ENCODE measurements at regions not wholly inside any gene's neighbourhood (a gene's known extent, or its start where the extent isn't known, plus 50 kb on each side); places are given as distances from the start of the nearest gene placed in this dataset.

- dilution Hi-C loops (cut with MboI; ENCODE audit: extremely low pct_ligation_motif_present, low sequenced_read_pairs), result no loop called here
- Histone ChIP-seq H3K9me1 (replicated peaks; ENCODE audit: control insufficient read depth, extremely low read depth, insufficient read depth, low read length) (no peaks in the 10 kb centered on the region), H3K27ac (ENCODE audit: insufficient read depth, low read depth, low read length) (no peak overlapping the region), H3K79me2 (ENCODE audit: control insufficient read depth, insufficient read depth, low read length) (no peaks in the 10 kb centered on the region), H3K9me3 (replicated peaks; ENCODE audit: control insufficient read depth, insufficient read depth, low read length) (no peaks in the 10 kb centered on the region), H3K9ac (replicated peaks; ENCODE audit: extremely low read depth, insufficient read depth, low read length) (no peak overlapping the region), H3K4me3 (replicated peaks in 1 of 3; ENCODE audit: insufficient read depth in 1 of 3, low read depth in 1 of 3, low read length in 3 of 3) (no peak overlapping the region), H2AFZ (ENCODE audit: low read depth, low read length) (no peak overlapping the region), H4K20me1 (replicated peaks; ENCODE audit: control insufficient read depth, extremely low read depth, insufficient read depth, low read length) (no peaks in the 10 kb centered on the region), H3K36me3 (ENCODE audit: control insufficient read depth in 2 of 2, extremely low read depth in 1 of 2, insufficient read depth in 2 of 2, low read length in 2 of 2) (no peaks in the 10 kb centered on the region), H3K4me2 (ENCODE audit: insufficient read depth, low read length) (no peak overlapping the region), H3K27me3 (ENCODE audit: control insufficient read depth in 2 of 2, insufficient read depth in 2 of 2, low read length in 2 of 2) (no peaks in the 10 kb centered on the region), H3K4me1 (ENCODE audit: control insufficient read depth, extremely low read depth, insufficient read depth, low read length) (no peaks in the 10 kb centered on the region)
- FAIRE-seq, result no peak
- intact Hi-C loops (cut with micrococcal nuclease), result no loop called here
- ChIA-PET POLR2A (no interaction called here), CTCF (no interaction called here)
- DNase-seq (ENCODE audit: low read depth, low spot score), result no peak
- TF ChIP-seq MAX (IDR thresholded peaks at IDR 0.05; ENCODE audit: insufficient read depth, insufficient read length), result no peak
- no peak for TF ChIP-seq GATA2 (IDR thresholded peaks at IDR 0.05; ENCODE audit: insufficient read depth, insufficient read length, low read depth, low read length)
- no peak for TF ChIP-seq JUN (IDR thresholded peaks at IDR 0.05; ENCODE audit: borderline replicate concordance, insufficient read depth, insufficient read length, low read depth)
- TF ChIP-seq MYC (IDR thresholded peaks at IDR 0.05; ENCODE audit: low read depth, low read length), result no peak
- no peak for TF ChIP-seq POLR2AphosphoS5 (IDR thresholded peaks at IDR 0.05; ENCODE audit: insufficient read depth, low read depth, low read length)
- no peak for TF ChIP-seq FOS (IDR thresholded peaks at IDR 0.05; ENCODE audit: borderline replicate concordance, insufficient read depth, low read length)
- TF ChIP-seq EZH2 (IDR thresholded peaks at IDR 0.05; ENCODE audit: borderline replicate concordance, low read depth, low read length, severe bottlenecking), result no peak
- TF ChIP-seq CTCF (IDR thresholded peaks at IDR 0.05; ENCODE audit: extremely low read depth in 1 of 2, insufficient read depth in 1 of 2, low read depth in 1 of 2, low read length in 2 of 2), result no peak
- TF ChIP-seq POLR2A (IDR thresholded peaks at IDR 0.05; ENCODE audit: low read depth, low read length), result no peak
- no TSS peak for BruUV-seq (replicated peaks)
Observed at GRCh38 chr1:73218995-73219546, 936.7 kb upstream of the NEGR1 start.

All from endothelial cell of umbilical vein (primary cell).